EH (cell line): ENCODE measurements at regions not wholly inside any gene's neighbourhood (a gene's known extent, or its start where the extent isn't known, plus 50 kb on each side); places are given as distances from the start of the nearest gene placed in this dataset.

Source experiments
- DNase-seq: peaks from one replicate; pipeline ENCODE4 v3.0.0-alpha.2; 2015; ENCODE audit warnings: low read depth

DNA sequence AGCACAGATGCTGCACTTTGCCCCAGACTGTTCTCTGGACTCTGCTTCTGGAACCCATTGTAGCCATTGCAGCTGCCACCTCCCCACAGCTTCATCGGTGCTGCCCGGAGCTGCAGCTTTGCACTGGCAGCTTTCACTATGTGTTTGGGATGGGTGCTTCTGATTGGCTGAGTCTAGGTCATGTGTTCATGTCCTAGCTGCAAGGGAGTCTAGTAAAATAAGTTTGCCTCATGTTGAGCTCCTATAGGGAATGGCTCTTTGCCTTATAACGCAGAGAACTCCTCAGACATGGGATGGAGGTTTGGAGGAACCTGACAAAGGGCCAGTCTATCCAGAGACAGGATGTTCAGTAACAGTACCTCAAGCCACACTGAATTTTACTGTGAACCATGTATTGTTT is 268.0 kb downstream of the BMP7 start:
- DNase-seq = no peak

DNA sequence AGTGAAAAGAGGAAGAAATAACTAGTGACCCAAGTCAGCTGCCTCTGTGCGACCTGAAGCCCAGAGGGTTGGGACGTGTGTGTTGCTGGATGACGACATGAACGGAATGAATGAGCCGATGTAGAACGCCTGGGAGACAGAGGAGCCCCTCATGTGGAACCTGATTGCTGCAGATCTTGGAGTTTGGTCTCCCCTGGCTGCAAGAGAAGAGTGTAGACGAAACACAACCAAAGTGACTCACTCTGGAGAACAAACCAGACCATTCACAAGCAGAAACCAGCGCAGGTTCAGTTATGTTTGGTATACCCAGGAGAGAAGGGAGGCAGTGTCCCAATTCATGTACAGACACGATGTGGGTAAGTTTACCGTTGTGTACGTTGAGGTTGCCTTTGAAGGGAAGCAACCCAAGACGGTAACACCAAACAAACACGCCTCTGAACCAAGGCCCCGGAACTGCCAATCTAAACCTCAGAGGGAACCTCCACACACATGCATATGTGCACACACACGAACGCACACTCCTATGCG is 265.9 kb downstream of the BMP7 start:
- no peak for DNase-seq

DNA sequence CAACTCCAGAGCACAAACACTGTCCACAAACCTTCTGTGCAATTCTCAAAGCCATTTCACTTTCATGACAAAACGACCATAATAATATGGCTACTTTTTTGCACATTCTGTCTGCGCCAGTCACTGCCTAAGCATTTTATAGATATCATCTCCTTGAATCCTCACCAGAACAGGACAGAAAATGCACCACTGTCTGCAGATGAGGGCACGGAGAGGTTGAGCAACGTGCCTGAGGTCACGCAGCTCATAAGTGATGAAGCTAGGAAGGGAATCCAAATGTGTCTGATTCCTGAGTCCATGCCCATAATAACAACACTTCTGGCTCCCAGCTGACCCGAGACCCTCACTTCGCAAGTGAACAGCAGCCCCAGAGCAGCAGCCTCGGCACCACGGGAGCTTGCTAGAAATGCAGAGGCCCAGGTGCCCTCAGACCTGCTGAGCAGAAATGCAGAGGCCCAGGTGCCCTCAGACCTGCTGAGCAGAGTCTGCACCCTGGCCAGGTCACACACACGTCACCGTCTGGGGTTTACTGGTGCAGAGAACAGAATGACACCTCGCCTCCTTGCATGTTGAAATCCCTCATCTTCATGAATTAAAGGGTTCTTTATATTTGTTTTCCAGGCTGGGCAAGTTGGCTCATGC is 265.2 kb downstream of the BMP7 start:
- no peak for DNase-seq

DNA sequence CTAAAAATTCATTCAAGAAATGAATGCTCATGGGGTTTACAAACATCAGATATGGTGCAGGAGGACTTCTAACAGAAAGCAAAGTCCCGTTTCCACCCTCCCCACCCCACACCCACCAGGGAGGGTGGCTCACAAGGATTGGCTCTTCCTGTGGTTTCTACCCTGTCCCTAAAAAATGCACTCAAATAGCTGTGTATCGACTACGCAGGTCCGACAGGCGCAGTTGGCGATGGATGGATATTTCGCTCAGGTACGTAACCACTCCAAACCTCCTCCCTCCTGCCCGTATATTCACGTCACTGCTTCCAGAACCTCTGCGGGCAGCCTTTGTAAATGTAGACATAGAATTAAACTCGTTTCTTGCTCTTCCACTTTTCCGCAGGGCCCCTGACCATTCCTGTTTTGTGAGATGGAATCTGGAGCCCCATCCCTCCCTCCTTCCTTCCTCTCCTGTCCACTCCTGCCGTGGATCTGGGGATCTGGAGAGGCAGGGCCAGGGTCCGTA is 264.3 kb downstream of the BMP7 start:
- no peak for DNase-seq

DNA sequence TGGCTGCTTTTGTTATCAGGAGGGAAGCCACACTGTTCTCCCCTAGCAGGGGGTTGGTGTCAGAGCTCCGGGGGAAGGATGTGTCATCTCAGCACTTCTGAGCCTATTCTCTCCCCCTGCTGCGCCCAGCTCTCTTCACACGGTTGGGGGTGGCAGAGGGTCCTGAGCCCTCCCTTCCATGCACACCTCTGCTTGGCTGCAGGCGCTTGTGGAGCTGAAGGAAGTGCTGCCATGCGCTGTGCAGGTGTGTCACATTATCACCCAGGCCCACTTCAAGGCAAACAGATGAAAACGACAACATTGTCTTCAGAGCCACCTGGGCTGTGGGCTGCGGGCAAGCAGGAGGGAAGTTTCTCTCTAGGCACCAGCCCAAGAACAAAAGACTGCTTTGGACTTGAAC is 263.4 kb downstream of the BMP7 start:
- DNase-seq = no peak

DNA sequence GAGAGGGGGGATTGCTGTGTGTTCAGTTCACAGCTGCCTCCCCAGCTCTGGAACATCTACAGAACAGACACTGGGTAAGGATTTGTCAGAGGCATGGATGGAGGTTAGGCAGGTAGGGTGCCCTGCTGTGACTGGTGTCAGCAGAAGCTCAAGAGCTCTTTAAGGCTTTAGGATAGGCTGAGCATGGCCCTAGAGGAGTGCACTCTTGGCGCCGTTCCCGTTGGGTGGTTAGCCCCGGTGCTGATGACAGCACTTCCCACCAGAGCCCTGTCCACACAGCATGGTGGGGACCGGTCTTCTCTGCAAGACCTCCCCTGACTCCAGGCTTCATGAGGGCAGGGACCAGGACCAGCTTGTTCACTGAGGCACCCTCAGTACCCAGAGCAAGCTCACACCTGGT is 262.0 kb downstream of the BMP7 start:
- DNase-seq = no peak

DNA sequence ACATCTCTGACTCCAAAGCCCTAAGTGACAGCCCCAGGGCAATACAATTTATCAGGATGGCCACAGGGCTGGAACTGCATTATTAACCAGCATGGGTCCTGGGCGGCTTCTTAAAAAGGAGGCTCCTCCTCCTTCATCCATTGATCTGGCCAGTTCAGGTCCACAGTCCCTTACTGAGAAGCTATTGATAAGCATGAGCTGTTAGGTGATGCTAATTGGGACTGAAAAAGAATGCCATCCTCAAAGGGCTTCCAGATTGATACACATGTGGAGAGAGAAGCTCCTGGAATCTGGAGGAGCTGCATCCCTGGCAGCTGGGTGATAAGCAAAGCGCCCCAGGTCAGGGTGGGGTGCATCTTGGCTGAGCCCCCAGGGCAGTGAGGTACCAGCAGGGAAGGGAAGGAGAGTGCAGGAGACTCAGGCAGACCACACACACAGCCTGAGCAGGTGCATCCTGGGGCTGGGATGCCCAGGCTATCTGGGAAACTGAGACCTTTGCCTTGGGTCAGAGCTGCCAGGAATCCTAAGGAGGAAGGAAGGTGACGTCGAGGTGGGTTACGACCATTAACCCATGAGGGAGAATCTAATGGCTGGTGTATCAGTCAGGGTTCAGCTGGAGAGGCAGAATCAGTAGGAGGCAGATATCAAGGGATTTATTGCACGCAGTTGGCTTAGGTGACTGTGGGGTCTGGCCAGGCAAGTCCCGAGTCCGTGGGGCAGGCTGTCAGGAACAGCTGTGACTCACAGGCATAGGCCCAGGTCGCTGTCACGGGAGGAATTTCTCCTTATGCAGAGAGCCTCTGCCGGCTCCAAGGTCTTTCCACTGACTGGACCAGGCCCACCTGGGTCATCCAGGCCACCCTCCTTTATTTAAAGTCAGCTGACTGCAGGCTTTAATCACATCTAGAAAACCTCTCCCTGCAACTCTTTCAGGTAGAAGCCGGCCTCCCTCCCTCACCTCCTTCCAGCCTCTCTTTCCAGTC is 261.2 kb downstream of the BMP7 start:
- DNase-seq = no peak

DNA sequence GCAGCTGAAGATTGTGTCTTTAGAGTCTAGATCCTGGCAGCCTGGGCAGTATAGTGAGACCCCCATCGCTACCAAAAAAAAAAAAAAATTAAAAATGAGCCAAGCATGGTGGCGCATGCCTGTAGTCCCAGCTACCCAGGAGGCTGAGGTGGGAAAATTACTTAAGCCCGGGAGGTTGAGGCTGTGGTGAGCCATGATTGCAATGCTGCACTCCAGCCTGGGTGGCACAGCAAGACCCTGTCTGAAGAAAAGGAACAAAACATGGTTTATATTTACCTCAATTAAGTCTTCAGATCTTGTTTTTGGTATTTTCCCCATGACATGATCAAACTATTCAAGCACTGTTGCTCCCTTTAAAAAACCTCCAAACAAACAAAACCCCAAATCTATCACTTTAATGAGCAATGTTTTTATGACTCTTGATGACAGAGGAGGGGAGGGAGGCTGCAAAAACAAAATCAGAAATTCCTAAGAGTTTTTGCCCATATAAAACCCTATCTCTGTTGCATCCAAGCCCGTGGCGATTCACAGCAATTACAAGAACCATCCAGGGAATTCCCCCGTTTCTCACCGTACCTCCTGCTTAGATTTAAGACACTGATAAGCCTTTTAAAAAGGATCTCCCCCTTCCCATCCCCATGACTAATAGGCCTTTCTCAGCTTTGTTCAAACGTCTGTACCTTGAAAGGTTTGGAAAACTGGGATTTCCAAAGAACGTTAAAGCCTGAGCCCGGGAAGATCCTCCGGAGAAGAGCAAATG is 259.9 kb downstream of the BMP7 start:
- DNase-seq = peak; percentile 78

DNA sequence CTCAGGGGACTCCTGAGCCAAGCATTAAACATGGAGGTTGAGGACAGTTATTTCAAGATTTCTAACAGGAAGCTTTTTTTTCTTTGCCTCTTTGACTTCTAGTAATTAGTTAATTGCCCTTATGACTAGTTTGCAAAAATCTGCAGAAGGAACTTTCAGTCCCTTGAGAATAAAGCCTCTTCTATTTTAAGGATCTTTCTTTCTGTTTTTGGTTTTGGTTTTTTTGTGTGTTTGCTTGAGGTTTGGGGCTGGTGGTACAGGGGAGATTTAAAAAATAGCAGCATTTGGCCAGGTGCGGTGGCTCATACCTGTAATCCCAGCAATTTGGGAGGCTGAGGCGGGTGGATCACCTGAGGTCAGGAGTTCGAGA is 259.3 kb downstream of the BMP7 start:
- no peak for DNase-seq

DNA sequence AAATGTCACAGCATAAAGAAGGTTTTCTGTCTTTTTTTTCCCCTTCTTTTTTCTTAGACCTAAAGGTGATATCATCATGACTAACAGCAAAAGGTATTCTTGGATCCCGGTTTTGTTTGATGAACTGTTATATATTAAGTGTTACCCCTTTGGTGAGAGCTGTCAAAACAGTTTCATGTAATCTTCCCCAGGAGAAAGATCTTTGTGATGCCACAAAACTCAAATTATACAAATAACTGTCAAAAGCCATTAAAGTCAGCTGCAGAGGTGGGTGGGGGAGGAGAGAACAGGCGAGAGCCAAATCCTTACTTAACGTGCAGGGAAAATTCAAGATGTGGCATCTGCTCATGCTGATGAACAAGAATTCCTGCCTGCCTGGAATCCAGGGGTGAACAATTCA is 258.2 kb downstream of the BMP7 start:
- peak; percentile 52 for DNase-seq

DNA sequence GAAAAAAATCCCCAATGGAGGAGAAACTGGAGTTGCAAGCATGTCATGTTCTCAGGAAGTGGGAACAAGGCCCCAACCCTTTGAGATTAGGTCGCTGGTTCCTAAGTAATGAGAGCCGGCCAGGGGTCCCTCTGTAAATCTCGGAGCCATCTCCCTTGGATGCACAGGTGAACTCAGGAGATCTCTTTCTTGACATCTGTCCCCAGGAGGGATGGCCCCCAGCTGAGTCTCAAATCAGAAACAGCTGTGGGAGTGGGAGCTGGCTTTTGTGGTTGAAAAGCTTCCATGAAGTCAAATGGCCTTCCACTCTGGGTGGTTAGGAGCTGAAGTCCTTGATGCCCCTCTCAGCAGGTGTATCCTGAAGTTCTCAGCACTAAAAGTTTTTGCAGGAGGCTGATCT is 257.1 kb downstream of the BMP7 start:
- DNase-seq = no peak

DNA sequence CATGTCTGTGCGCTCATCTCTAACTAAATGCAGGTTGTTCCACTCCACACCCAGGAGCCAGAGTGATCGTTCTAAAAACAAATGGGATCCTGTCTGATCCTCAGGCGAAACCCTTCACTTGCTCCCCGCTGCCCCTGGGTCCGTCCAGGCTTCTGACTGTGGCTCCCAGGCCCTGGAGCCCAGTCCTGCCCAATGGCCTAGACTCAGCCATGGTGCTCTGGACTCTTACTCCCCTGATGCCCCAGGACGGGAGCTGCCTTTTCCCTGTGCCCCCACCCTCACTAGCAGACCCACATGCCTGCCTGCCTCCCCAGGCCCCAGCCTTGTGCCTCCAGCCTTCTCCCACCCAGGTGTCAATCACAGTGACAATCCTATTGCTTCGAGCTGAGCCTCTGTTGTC is 256.7 kb downstream of the BMP7 start:
- no peak for DNase-seq

DNA sequence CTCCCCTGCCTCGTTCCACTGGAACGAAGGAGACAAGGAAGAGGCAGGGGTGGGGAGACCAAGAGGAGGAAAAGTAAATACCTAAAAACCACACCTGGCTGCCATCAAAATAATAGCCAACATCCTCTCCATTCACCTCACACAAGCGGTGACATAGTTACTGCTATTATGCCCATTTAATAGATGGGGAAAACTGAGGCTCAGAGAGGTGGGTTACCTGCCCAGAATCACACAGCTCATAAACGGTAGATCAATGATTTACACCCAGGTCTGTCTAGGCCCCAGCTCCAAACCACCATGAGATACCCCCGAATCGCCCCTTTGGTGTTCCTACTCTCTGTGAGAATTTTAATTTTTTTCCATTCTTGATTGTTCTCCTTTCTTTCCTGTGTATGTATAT is 253.8 kb downstream of the BMP7 start:
- no peak for DNase-seq

DNA sequence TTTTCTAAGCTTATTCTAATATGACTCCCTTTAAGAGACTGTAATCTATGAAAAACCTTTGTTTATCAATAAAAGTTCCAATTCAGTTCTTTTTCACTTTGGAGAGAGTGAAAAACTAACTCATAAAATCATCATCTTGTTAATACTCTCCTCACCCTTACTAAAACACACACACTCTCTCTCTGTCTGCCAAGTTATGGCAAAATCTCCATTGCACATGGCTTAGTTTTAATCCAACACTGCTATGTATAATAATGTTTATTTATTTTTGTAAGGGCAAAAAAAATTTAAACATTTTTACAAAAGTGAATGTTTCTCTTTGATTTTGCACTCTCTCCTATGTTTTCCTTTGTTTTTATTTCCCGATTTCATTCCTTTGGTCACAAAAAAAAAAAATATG is 253.2 kb downstream of the BMP7 start:
- DNase-seq = no peak

DNA sequence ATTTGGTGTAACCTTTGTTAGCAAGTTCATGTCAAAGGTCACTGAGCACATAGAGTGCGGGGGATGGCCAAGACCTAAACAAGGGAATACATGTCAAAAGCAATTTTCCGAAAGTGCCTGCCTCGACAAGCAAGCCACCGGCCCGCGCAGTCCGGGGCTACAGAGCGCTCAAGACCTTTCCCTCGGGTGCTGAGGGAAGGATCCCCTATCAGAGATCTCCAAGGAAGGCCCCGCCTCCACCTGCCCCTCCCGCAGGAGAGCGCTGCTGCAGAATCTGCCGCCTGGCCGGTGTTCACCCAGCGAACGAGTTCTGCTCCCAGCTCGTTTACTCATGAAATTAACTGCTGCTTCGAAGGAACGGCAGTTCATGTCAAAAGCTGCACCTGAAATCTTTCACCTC is 252.7 kb downstream of the BMP7 start:
- no peak for DNase-seq

DNA sequence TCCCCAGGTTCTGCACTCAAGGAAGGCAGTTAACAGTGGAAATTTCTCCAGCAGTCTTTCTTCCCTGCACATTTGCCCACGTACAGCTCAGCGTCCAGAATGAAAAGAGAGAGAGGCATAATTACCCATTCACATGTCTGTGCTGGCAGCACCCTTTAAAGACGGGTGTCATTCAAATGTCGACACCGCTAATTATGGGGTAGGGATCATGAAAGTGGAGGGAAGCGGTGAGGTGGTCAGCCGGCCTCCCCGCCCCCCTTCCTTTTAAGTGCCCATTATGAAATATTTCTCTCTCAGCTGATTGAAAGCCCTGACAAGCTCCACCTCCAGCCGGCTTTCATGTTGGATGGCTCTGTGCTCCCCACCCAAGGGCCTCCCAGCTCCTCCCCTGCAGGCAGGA is 246.1 kb downstream of the BMP7 start:
- no peak for DNase-seq

DNA sequence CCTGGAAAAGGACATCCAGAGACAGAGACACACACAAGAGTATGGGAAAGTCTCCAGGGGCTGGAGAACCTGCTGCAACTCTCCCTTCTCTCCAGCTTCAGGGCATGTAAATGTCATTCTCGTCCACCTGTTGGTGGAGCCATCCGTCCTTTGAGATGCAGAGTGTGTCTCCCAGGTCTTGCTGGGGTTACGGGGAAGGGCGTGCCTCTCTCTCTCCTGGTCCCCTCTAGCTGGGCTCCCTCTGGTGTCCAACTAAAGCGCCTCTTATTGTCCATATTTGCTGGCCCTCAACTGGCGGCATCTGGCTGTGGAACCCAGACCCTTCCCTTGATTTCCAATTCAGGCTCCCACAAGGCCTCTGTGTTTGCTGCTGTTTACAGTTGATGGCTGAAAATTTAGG is 244.1 kb downstream of the BMP7 start:
- no peak for DNase-seq

DNA sequence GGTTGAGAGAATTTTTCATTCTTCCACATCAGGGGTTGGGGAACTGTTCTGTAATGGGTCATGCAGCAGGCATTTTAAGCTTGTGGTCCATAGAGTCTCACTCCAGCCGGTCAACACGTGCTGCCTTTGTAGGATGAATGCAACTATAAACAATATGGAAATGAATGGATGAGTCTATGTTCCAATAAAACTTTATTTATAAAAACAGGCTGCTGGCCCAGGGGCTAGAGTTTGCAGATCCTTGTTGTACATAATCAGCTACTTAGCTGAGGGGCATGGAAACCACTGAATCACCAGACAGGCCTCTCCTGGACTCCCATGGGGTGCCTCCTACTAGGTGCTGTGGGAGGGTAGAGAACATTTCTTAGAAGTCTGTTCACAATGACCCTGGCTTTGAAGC is 243.4 kb downstream of the BMP7 start:
- no peak for DNase-seq

DNA sequence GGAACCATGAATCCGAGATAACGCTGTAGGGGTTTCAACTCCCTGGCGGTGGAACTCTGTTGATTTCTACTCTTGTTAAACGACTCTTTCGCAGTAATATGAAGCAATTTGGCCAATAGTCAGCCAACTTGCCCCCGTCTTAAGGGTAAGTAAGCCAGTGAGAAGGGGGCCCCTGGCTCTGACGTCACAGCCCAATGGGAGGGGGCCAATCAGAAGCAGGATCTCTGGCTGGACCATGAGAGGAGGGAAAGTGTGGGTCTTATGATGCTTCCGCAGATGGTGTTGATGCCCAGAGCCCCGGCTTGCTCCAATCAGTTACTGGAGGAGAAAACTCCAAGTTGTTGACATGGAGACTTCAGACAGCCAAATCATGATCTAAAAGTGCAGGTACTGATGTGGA is 242.4 kb downstream of the BMP7 start:
- DNase-seq = no peak

DNA sequence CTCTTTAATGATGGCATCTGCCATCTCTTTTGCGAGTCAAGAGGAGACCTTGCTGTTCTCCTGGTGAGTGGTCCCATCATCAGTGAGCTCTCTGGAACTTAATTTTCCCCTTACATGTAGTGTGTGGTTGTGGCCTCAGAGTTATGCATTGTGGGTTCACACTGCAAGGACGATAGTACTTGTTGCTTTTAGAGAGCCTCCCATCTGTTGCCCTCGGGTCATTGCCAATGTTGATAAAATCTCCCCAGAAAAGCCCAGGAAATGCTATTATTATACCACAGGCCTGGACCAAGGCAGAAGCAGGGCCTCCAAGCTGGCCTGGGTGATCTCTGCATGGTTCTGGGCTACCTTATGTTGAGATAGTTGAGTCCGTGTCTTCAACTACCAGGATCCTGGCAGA is 241.6 kb downstream of the BMP7 start:
- peak; percentile 61 for DNase-seq

DNA sequence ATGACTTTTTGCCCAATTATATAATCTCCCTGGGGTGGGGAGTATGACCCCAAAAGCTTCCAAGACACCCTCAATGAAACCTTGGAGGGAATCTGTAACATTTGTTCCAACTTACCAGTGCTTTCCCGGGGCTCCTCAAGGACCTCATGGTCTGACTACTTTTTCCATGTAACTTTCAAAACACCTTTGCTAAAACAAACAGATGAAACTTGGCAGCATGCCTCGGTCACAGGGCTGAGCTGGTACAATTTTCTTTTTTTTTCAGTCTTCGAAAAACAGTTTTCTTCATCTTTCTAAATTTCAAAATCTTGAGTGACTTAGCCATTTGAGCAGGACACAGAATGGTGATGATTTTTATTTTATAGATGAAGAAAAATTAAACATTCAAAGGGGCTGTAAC is 241.2 kb downstream of the BMP7 start:
- no peak for DNase-seq

DNA sequence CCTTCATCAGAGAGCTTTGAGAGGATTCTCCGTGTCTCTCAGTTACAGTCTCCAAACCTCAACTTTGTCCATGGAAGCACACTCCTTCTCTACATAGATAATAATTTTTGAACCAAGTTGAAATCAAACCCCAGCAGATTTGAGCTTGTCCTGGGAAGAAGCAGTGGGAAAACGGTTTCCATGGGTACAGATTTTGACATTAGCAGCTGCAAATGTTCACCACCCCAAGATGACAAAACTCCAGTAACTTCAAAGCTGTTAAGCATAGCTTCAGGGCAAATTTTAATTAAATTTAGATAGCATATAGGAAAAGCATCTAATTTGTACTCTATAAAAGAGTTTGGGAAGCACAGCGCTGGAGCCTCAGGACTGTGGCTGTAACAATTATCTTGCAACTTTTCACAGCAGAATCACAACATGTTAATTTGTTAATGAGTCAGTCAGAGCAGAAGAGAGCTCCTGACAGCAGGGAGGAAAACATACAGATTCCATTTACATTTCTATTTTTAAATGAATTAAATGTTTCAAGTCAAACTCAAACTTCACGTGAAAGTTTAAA is 240.7 kb downstream of the BMP7 start:
- no peak for DNase-seq
